Body of pancreas (tissue), 4 donors: ENCODE measurements at regions not wholly inside any gene's neighbourhood (a gene's known extent, or its start where the extent isn't known, plus 50 kb on each side); places are given as distances from the start of the nearest gene placed in this dataset.

Source experiments
- ATAC-seq: fragments of 150-250 bp; one replicate; pipeline ENCODE4 v1.9.1; 2016
- DNase-seq, 4 donors: peaks; one replicate each; pipeline ENCODE4 v3.0.0-alpha.2; 2019
- H3K27ac ChIP-seq, 4 donors: fragments of 200-600 bp; sonication (generic); 1 replicate in 3 of 4; 2 replicates in 1 of 4; pipeline versions ENCODE4 v1.5.1 to v1.6.1; 2016 to 2019; ENCODE audit warnings: mild to moderate bottlenecking in 1 of 4, mixed read lengths in 1 of 4, moderate library complexity in 1 of 4
- H3K27me3 ChIP-seq, 2 donors: fragments of 200-600 bp; sonication (generic); one replicate each; pipeline ENCODE4 v1.6.0; 2016; ENCODE audit warnings: mild to moderate bottlenecking in 1 of 2
- H3K36me3 ChIP-seq, 2 donors: fragments of 200-600 bp; sonication (generic); replicated peaks in 1 of 2; 2 replicates each; pipeline ENCODE4 v1.5.1; 2016; ENCODE audit warnings: low read depth in 2 of 2; ENCODE audit not compliant: insufficient read depth in 1 of 2
- H3K4me1 ChIP-seq: fragments of 200-600 bp; sonication (generic); one replicate; pipeline ENCODE4 v1.6.0; 2016
- H3K4me3 ChIP-seq, 2 donors: fragments of 200-600 bp; sonication (generic); 1 replicate in 1 of 2; 2 replicates in 1 of 2; pipeline ENCODE4 v1.5.1; 2016 to 2019
- H3K9me3 ChIP-seq, 3 donors: fragments of 200-600 bp; sonication (generic); 1 replicate in 2 of 3; 2 replicates in 1 of 3; pipeline ENCODE4 v1.5.1; 2016
- CTCF ChIP-seq, 7 experiments: fragments of 450-650 bp in 4 of 7; fragments of 200-600 bp in 3 of 7; sonication (generic) in 3 of 7; IDR thresholded peaks; one replicate each; pipeline ENCODE4 v1.5.1; 2016 to 2019; ENCODE audit warnings: antibody characterized with exemption in 7 of 7
- POLR2A ChIP-seq, 3 donors: fragments of 450-650 bp; IDR thresholded peaks; one replicate each; pipeline ENCODE4 v1.6.1; 2016; ENCODE audit warnings: antibody characterized with exemption in 3 of 3, mild to moderate bottlenecking in 2 of 3
- WGBS, 2 donors: methylation state at CpG; one replicate each; pipeline ENCODE4 v1.1.5; 2017; 5-methylcytosine and 5-hydroxymethylcytosine counted together
- intact Hi-C: fragments of 100-400 bp; cut with DNase I; formaldehyde crosslinking; loops from one replicate; pipeline ENCODE4 v1.15.1; 2023

GRCh38 chr6:115814907-115815306, 245.8 kb downstream of the FRK start:
- Histone ChIP-seq H3K9me3 (peaks cover 0 to 6% (median 0%) of the 10 kb centered on the region in 3 donors), H3K4me3 (no peak overlapping the region), H3K4me1 (no peaks in the 10 kb centered on the region), H3K36me3 (no peaks in the 10 kb centered on the region), H3K27ac (no peak overlapping the region), H3K27me3 (no peaks in the 10 kb centered on the region)
- intact Hi-C loops, result no loop called here
- no peak for TF ChIP-seq CTCF (IDR thresholded peaks at IDR 0.05)
- no peak for TF ChIP-seq POLR2A (IDR thresholded peaks at IDR 0.05)
- no peak for ATAC-seq
- 65 to 76% methylated on average over 1 of the region's 1 CpG for WGBS, 2 donors
- no peak for DNase-seq

DNA sequence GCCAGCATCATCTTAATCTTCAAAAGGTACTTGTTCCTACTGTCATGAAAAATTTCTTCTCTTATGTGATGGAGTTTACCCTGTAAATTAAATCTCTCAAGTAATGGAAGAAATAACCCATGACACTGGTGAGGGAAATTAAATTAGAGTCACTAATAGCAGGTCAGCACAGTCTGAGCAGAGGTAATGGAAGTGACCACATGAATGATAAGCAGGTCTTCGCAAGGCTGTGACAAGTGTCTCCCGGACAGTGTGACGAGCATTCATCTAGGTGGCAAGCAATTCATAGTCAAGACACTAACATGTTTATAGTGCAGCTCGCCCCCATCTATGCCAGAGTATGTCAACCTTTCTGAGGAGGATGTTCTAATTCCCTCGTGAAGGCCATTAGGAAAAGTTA, 249.2 kb downstream of the FRK start:
- H3K4me1 ChIP-seq, result no peaks in the 10 kb centered on the region
- H3K36me3 ChIP-seq, result no peaks in the 10 kb centered on the region
- no peaks in the 10 kb centered on the region for H3K9me3 ChIP-seq
- no peak overlapping the region for H3K27ac ChIP-seq
- no peak for DNase-seq
- WGBS, 2 donors, result 60 to 65% methylated on average over 5 of the region's 5 CpGs
- no peak for ATAC-seq
- no peak overlapping the region for H3K4me3 ChIP-seq
- TF ChIP-seq POLR2A (IDR thresholded peaks at IDR 0.05) (no peak), CTCF (IDR thresholded peaks at IDR 0.05) (no peak)
- intact Hi-C loops, result no loop called here
- no peaks in the 10 kb centered on the region for H3K27me3 ChIP-seq

DNA sequence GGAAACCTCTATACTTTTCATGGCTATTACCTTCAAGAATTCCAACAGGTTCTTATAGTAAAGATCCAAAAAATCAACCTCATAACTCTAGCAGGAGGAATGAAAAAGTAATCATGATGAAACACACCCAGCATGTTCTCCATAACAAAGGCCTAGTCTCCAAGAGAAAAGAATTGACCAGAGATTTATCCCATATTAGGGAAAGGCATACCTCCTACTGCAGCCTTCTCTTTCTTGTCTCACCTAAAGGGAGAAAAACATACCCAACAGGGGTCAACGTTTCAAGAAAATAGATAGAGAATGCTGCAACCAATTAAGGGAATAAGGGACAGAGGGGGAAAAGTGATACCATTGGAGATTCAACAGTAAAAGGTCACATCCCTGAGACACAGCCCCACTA, 262.5 kb downstream of the FRK start:
- Histone ChIP-seq H3K27ac (no peak overlapping the region), H3K36me3 (no peaks in the 10 kb centered on the region), H3K4me3 (no peak overlapping the region), H3K4me1 (no peaks in the 10 kb centered on the region), H3K9me3 (no peaks in the 10 kb centered on the region), H3K27me3 (no peaks in the 10 kb centered on the region)
- ATAC-seq (no peak), DNase-seq (no peak)
- intact Hi-C loops, result no loop called here
- WGBS, 2 donors, result 26 to 27% methylated on average over 1 of the region's 1 CpG
- TF ChIP-seq POLR2A (IDR thresholded peaks at IDR 0.05) (no peak), CTCF (IDR thresholded peaks at IDR 0.05) (no peak)

DNA sequence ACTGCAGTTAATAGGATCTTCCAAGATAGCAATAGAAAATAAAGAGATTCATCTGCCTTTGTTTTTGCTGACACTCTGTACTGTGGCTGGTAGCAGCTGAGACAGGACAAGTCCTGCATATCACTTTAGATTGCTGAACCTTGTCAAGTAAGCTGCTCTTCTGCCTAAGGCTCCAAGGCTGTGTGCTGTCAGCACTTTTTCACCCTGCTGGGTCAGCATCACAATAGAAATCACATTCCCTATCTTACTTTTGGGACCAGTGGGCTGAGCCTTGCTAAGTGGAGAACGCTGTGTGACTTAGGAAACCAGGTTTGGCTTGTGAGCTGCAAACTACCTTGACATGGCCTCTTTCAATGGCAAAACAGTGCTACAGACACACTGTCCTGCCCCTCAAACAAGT, 263.9 kb downstream of the FRK start:
- TF ChIP-seq POLR2A (IDR thresholded peaks at IDR 0.05), result no peak
- no peak for TF ChIP-seq CTCF (IDR thresholded peaks at IDR 0.05)
- Histone ChIP-seq H3K9me3 (no peaks in the 10 kb centered on the region), H3K4me1 (no peaks in the 10 kb centered on the region), H3K27ac (no peak overlapping the region), H3K4me3 (no peak overlapping the region), H3K36me3 (no peaks in the 10 kb centered on the region), H3K27me3 (no peaks in the 10 kb centered on the region)
- intact Hi-C loops, result no loop called here
- ATAC-seq (no peak), DNase-seq (no peak)
- 67 to 68% methylated on average over 1 of the region's 1 CpG for WGBS, 2 donors

DNA sequence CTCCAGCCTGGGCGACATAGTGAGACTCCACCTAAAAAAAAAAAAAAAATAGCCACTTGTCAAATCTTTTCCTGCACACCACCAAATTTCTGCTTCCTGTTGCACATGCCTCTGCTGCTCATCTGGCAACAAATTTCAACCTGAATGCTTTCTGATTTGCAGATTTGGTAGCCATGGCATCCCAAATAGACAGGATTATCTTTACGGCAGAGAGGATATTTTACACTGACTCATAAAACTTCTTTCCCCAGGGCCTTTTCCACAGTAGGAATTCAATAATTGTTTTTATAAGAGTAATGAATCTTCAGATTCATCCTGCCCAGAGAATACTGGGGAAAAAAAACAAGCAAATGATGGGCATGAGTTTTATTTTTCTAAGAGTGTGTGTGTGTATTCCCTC, 264.6 kb downstream of the FRK start:
- ATAC-seq (no peak), DNase-seq (no peak)
- WGBS, 2 donors, result 80 to 90% methylated on average over 2 of the region's 2 CpGs
- no peaks in the 10 kb centered on the region for H3K4me1 ChIP-seq
- intact Hi-C loops, result no loop called here
- no peaks in the 10 kb centered on the region for H3K9me3 ChIP-seq
- TF ChIP-seq CTCF (IDR thresholded peaks at IDR 0.05) (no peak), POLR2A (IDR thresholded peaks at IDR 0.05) (no peak)
- no peak overlapping the region for H3K4me3 ChIP-seq
- H3K36me3 ChIP-seq, result no peaks in the 10 kb centered on the region
- no peak overlapping the region for H3K27ac ChIP-seq
- no peaks in the 10 kb centered on the region for H3K27me3 ChIP-seq
